Fibroblast of skin of back (primary cell): ENCODE measurements at regions not wholly inside any gene's neighbourhood (a gene's known extent, or its start where the extent isn't known, plus 50 kb on each side); places are given as distances from the start of the nearest gene placed in this dataset.
"Not testable (repeated sequence)": the region's sequence is repeated elsewhere in the genome, so short reads cannot be mapped to it uniquely, and the experiment has no call there.

Experiments
- DNase-seq: peaks from one replicate; pipeline ENCODE4 v3.0.0-alpha.2; 2013

DNA sequence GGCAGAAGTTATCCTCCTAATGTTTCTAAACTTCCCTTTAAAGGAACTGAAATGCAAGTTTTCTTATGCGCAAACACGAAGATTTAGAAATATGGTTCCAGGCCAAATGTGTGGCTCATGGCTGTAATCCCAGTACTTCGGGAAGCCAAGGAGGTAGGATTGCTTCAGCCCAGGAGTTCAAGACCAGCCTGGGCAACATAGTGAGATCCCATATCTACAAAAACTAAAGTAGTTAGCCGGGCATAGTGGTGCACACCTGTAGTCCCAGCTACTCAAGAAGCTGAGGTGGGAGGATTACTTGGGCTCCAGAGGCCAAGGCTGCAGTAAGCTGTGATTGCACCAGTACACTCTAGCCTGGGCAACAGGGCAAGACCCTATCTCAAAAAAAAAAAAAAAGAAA lies 95.8 kb upstream of the SCAF8 start:
- no peak for DNase-seq

DNA sequence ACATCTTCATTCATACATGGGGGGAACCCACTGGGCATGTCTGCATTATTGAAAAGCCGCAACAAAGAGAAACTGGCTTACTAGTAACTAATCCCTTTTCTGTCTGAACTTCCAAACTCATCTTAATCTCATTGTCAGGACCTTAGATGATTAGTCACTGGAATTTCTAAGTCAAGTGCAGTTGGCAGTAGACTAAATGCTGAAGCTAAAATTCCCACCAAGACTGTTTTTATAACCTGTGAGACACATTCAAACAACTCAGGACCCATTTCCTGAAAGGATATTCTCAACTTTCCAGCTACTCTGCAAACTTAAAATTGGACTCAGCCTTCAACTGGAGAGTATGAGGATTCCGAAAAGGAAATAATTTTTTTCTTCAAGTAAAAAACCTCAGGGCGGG lies 94.8 kb upstream of the SCAF8 start:
- peak; percentile 54 for DNase-seq

DNA sequence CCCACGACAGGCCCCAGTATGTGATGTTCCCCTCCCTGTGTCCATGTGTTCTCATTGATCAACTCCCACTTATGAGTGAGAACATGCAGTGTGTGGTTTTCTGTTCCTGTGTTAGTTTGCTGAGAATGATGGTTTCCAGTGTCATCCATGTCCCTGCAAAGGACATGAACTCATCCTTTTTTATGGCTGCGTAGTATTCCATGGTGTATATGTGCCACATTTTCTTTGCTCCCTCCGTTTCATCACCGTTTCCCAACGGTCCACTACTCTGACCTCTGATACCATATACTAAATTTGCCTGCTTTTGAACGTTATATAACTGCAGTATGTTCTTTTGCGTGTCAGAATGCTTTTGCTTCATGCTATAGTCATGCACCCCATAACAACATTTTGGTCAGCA lies 94.0 kb upstream of the SCAF8 start:
- DNase-seq = not testable (repeated sequence)

DNA sequence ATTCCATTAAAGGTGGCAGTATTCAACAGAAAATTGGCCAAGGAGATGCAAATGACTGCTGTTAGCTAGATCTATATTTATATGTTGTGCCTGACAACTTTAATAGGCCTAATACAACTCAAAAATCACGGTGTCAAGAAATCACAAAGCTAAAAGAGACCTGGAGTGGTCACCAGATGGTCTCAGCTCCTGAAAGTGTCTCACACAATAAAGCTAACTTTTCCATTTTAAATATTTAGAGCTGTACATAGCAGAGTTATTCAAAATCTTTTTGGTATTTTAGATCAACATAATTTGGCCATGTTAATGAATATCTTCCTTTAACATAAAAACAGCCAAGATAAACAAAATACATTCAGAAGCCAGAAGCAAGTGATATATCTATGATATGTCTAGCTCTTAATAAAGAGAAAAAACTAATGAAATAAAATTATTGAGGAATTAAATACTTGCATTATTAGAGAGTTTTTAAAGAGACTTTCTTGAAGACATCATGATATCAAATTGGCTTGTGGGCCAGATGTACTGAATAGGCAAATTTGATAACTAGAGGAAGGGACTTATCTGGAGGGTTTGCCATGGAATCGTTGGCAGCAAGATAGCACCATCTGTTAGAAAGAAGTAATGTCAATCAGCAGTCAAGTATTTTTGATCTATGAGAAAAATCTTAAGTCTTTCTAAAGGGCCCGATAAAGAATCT lies 84.9 kb upstream of the SCAF8 start:
- no peak for DNase-seq

DNA sequence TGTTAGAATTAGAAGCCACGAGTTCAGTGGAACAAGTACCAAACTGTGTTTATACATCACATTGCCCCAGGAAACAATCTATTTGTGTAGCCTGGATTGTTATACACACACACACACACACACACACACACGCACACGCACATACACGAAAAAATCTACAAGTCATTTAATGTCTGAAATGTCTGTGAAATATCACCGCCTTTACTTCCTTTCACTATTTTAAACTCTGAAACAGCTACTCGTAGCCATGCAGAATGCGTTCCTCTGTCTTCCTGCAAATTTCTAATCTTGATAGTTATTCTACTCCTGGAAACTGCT lies 84.4 kb upstream of the SCAF8 start:
- no peak for DNase-seq

DNA sequence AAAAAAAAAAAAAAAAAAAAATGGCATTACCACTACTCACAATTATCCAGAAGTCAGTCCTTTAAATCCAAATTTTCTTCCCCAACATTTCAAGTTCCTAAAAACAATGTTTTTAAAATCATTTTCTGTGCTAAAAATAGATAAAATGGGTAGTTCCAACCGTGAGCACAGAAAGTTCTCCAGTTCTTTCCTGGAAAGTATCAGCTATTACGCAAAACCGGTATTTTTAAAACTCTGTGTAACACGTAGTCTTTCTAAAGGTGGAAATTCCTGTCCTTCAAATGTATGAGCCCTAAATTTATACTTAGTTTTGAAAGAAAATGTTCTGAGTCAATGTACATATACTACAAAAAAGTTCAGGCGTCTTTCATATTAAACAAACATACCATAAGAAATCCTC lies 83.5 kb upstream of the SCAF8 start:
- DNase-seq = no peak

DNA sequence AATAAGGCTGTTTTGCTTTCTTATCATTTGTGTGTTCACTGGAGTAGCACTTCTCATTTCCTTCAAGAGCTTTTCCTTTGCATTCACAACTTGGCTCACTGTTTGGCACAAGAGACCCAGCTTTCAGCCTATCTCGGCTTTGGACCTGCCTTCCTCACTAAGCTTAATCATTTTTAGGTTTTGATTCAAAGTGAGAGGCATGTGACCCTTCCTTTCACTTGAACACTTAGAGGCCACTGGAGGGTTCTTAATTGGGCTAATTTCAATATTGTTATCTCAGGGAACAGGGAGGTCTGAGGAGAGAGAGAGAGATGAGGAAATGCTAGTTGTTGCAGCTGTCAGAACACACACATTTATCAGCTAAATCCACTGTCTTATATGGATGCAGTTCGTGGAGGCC lies 82.9 kb upstream of the SCAF8 start:
- no peak for DNase-seq

DNA sequence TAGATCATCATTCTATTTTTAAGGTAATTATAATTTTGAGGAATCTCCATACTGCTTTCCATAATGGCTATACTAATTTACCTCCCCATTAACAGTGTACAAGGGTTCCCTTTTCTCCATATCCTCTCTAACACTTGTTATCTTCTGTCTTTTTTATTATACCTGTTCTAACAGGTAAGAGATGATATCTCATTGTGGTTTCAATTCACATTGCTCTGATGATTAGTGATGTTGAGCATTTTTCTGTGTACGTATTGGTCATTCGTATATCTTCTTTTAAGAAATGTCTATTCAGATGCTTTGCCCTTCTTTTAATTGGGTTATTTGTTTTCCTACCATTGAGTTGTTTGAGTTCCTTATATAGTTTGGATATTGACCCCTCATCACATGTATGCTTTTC lies 81.6 kb upstream of the SCAF8 start:
- no peak for DNase-seq

DNA sequence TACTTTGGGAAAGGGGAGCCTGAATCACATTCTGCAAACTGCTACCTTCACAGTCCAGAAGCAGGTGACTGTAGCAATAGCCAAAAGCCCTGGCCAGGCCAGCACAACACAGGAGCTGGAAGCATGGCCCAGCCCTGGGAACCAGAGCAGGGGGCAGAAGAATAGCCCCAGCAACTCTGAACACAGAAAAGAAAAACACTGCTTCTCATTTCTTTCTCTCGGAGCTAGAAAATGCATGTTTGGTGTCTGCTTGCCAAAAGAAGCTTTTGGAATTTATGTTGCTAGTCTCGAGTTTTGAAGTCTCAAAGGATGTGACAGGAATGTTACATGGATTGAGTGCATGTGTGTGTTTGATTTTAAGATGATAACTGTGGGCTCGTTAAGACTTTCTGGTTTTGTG lies 79.8 kb upstream of the SCAF8 start:
- DNase-seq = peak; percentile 36

DNA sequence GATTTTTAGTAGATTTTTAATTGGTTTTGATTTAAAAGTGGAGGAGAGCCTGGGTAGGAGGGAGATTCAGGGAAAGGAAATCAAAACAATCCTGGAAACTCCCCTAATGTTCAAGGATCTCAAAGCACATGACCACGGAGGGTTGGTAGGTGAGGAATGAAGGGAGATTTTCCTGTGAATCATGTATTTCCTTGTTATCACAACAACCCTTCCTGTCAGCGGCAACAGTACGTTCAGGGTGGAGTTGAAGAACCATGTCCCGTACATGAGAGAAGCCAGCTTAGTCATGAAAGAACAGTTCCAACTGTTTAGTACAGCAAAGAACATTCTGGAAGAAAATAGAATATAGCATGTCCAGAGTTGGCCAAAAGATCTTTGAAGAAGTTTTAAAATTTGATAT lies 79.4 kb upstream of the SCAF8 start:
- DNase-seq = peak; percentile 79

DNA sequence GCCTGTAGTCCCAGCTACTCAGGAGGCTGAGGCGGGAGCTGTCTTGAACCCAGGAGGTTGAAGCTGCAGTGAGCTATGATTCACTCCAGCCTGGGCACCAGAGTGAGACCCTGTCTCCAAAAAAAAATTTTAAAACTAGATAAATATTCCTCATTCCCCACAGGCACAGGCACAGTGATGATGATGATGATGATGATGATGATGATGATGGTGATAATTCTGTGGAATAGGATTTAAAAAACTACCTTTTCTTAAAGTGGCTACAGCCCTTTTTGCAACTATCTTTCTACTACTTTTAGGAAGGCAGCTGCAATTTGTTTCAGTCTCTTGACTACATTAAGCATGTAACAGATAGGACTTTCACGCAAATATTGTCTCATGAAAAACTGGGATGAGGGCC lies 76.6 kb upstream of the SCAF8 start:
- DNase-seq = no peak

DNA sequence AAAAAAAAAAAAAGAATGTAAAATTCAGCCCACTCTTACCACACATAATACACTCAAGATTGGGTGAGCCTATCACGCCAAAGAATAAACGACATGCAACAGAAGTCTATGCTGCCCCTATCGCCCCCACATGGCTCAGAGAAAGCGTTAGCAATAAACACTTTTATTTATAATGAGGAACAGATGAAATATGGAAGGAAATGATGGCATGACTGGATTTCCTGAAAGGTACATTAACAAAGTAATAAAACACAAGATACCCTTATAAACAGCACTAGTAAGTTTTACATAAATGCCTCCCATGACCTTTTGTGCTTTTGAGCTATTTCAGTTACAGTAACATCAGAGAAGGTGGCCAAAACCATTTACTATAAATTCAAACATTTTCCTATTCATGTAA lies 71.4 kb upstream of the SCAF8 start:
- no peak for DNase-seq

DNA sequence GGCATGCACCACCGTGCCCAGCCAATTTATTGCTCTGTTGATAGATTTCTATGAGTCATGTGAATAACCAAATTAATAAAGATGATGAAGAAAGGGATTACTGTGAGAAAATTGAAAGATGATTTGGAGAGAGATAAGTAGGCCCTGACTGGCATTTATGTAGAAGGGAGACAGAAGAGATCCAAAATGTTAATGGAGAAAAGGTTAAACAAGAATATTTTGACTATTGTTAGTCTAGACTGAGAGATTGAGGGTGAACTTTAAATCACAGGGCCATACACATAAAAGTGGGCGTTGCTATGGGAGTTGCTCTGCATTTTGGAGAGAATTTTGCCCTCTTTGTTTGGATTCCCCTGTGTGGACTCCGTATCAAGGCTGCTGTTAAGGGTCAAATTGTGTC lies 68.9 kb upstream of the SCAF8 start:
- DNase-seq = no peak

DNA sequence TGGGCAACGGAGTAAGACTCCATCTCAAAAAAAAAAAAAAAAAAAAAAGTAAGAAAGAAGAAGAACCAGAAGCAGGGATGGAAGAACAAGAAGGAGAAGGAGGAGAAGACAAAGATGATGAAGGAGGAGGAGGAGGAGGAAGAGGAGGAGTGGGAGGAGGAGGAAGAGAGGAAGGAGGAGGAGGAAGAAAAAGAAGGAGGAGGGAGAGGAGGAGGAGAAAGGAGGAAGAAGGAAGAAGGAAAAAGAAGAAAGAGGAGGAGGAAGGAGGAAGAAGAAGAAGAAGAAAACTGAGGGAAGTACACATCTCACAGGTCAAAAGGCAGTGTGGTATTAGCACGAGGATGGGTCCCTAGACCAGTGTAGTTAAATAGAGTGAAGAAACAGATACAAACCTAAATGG lies 65.1 kb upstream of the SCAF8 start:
- DNase-seq = no peak

DNA sequence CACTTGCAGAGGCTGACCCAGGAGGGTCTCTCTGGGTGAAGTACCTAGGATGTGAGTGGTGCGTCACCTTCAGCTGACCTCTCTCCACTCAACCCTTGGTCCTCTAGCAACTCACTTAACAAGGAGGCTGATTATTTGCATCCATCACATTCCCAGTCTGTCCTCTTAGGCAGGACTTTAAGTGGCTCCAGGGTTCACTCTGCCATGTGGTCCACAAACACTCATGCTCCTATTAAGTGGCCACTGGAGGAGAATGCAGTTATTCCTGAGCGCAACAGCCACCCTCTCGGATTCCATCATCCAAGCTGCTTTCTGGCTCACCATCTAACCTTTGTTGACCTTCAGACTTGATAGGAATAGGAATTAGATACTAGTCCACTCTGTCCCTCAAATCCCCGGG lies 61.1 kb upstream of the SCAF8 start:
- no peak for DNase-seq

DNA sequence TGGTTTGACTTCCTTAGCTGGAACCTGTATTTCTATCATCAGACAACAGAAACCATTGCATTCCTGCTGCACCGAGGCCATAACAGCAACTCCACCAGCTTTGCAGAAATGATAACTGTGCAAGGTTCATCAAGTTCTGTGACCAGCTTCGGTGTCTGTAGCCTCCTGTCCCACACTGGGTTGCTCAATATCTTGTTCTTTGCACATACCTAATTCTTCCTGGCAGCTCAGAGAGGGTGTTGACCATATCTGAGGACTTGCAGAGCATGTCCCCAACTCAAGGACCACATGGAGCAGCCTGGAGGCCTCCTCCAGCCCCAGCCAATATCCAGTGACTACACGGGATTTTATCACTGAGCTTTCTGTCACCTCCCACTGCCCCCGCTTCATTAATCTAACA lies 59.3 kb upstream of the SCAF8 start:
- no peak for DNase-seq

DNA sequence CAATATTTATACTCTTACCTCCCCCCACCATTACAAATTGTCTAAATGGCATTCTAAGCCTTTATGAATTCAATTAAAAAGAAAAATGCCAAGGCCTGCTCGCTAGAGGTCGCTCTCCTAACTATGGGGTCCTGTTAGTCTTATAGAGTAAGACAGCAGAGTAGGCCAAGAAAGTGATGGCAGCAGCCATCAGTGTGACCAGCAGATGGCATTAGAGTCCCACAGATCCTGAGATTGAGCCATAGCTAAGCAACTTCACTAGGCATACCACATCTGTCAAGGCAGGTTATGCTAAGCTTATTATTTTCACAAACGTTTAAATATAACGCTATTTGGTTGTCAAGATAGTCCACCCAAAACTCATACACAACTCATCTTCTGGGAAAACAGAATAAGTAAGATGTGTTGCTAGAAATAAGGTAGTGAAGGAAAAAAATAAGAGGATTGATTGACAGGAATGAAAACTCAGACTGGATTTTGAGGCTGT lies 57.6 kb upstream of the SCAF8 start:
- DNase-seq = peak; percentile 92

DNA sequence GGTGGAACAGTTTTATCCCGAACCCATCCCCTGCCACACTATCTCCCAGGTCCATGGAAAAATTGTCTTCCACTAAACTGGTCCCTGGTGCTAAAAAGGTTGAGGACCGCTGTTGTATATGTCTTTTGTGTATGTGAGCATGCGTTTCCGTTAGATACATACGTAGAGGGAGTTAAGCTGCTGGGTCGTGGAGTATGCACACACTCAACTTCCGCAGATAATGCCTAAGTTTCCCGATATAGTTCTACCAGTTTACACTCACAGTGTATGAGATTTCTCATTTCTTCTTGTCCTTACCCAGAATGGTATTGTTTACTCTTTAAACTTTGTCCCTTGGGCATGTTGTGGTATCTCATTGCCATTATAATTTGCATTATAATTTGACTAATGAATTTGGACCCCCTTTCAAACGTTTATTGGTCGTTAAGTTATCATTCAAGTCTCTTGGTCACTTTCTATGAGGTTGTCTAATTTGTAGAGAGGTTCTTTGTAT lies 50.5 kb upstream of the SCAF8 start:
- DNase-seq = no peak
